Prostate gland (tissue), 2 donors: ENCODE measurements at regions not wholly inside any gene's neighbourhood (a gene's known extent, or its start where the extent isn't known, plus 50 kb on each side); places are given as distances from the start of the nearest gene placed in this dataset.

Source experiments
- POLR2A ChIP-seq: fragments of 450-650 bp; IDR thresholded peaks from one replicate; pipeline ENCODE4 v1.6.1; 2016; ENCODE audit warnings: antibody characterized with exemption, mild to moderate bottlenecking
- POLR2AphosphoS5 ChIP-seq: sonication (generic); formaldehyde crosslinking; IDR thresholded peaks from one replicate; pipeline ENCODE4 v1.6.1; 2017; ENCODE audit warnings: antibody characterized with exemption
- TF ChIP-seq, protein P1 (sequence below), 4 experiments: fragments of 200-600 bp in 2 of 4; fragments of 450-650 bp in 2 of 4; sonication (generic) in 2 of 4; IDR thresholded peaks; 1 replicate in 3 of 4; 2 replicates in 1 of 4; pipeline ENCODE4 v1.5.1; 2016 to 2019; ENCODE audit warnings: antibody characterized with exemption in 4 of 4, mild to moderate bottlenecking in 2 of 4, moderate library complexity in 2 of 4

DNA sequence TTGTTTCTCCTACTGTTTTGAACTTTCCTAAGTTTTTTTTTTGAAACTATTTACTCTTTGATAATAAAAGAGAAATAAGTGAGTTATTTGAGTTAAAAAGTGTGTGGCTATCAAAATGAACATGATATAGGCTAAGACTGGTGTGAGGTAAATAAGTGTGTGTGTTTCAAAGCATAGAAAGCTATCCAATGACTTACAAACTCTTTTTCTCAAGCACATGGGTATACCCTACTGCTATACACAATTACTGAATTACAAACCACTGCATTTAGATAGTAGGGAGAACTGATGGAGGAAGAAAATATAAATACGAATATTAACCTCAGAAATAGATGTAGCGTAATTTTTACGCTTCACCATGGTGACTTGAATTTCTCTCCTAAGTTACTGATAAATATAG, 305.8 kb upstream of the ANXA10 start:
- TF ChIP-seq, protein P1, sequence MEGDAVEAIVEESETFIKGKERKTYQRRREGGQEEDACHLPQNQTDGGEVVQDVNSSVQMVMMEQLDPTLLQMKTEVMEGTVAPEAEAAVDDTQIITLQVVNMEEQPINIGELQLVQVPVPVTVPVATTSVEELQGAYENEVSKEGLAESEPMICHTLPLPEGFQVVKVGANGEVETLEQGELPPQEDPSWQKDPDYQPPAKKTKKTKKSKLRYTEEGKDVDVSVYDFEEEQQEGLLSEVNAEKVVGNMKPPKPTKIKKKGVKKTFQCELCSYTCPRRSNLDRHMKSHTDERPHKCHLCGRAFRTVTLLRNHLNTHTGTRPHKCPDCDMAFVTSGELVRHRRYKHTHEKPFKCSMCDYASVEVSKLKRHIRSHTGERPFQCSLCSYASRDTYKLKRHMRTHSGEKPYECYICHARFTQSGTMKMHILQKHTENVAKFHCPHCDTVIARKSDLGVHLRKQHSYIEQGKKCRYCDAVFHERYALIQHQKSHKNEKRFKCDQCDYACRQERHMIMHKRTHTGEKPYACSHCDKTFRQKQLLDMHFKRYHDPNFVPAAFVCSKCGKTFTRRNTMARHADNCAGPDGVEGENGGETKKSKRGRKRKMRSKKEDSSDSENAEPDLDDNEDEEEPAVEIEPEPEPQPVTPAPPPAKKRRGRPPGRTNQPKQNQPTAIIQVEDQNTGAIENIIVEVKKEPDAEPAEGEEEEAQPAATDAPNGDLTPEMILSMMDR (IDR thresholded peaks at IDR 0.05) = no peak
- TF ChIP-seq POLR2A (no peak), POLR2AphosphoS5 (no peak)
